Stimulated activated naive CD8-positive, alpha-beta T cell treated with anti-CD3 and anti-CD28 coated beads, Interleukin-15, amount 100 ng/mL, for 72 hours (primary cell): ENCODE measurements at regions not wholly inside any gene's neighbourhood (a gene's known extent, or its start where the extent isn't known, plus 50 kb on each side); places are given as distances from the start of the nearest gene placed in this dataset.

Experiments used
- ATAC-seq: fragments of 150-1000 bp; cut with Tn5 transposase; 2 replicates; pipeline ENCODE4 v1.10.0; 2021; ENCODE audit warnings: mild to moderate bottlenecking, moderate library complexity
- DNase-seq, 2 donors: peaks; one replicate each; pipeline ENCODE4 v3.0.0; 2021 to 2022
- H3K27ac Mint-ChIP-seq, 2 donors: one replicate each; pipeline ENCODE4 v1.8.0; 2022; ENCODE audit warnings: mild to moderate bottlenecking in 2 of 2, mixed read lengths in 2 of 2, moderate library complexity in 2 of 2
- H3K27me3 Mint-ChIP-seq: one replicate; pipeline ENCODE4 v1.8.0; 2022; ENCODE audit warnings: mixed read lengths
- H3K4me1 Mint-ChIP-seq: one replicate; pipeline ENCODE4 v1.8.0; 2022; ENCODE audit warnings: mild to moderate bottlenecking, mixed read lengths
- H3K4me3 Mint-ChIP-seq, 2 donors: one replicate each; pipeline ENCODE4 v1.8.0; 2022; ENCODE audit warnings: mild to moderate bottlenecking in 2 of 2, mixed read lengths in 2 of 2, moderate library complexity in 1 of 2
- H3K9me3 Mint-ChIP-seq, 2 donors: one replicate each; pipeline ENCODE4 v1.8.0; 2022; ENCODE audit warnings: mixed read lengths in 2 of 2

DNA sequence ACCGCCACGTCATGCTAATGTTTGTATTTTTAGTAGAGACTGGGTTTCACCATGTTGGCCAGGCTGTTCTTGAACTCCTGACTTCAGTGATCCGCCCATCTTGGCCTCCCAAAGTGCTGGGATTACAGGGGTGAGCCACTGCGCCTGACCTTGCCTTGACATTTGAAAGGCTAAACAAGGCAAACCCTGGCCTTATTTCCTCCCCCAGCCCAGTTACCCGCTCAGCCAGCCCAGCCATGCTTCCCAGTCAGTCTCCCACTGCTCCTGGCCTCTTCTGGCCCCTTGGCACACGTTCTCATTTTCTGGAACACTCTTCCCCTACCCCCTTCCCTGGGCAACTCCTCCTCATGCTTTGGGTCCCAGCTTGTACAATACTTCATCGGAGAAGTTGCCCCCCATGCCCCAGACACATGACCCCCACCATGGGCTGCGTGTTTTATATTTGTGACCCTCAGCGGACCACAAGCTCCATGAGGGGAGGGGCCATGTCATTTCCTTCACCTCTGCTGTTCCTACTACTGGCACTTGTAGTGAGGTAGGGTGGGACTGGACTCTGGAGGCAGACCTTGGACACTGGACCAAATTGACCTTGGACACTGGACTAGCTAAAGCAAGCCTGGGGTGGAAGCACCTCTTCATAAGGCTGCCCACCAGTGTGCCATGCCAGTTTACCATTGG is 94.4 kb upstream of the IER5L start:
- no peak for ATAC-seq
- Mint-ChIP-seq H3K9me3 (no peaks in the 10 kb centered on the region), H3K4me3 (no peak overlapping the region), H3K4me1 (peaks cover 50% of the 10 kb centered on the region), H3K27ac (peak overlapping the region in 1 of 2 donors; percentile 65), H3K27me3 (peaks cover 13% of the 10 kb centered on the region)
- DNase-seq: no peak

DNA sequence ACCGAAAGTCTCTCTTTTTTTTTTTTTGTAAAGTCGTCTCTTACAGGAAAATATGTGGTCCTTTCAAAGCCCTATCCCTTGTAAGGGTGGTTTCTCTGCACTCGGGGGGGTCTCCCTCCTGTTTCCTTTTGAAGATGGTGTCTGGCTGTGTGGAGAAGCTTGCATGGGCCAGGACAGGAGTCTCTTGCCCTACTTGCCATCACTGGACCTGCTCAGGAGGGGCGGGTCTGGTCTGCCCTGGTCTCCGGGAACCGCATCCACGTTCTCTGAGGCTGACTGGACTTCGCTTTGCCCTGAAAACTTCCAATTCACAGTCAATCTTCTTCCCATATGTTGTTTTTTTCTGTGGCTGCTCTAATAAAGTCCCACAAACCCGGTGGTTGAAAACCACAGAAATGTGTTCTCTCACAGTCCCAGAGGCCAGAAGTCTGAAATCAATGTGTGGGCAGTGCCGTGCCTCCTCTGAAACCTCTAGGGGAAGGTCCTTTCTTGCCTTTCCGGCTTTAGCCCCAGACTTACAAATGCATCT is 92.9 kb upstream of the IER5L start:
- Mint-ChIP-seq H3K27me3 (no peaks in the 10 kb centered on the region), H3K27ac (peak overlapping the region in 1 of 2 donors; percentile 76), H3K4me1 (peaks cover 40% of the 10 kb centered on the region), H3K9me3 (no peaks in the 10 kb centered on the region), H3K4me3 (peak overlapping the region; percentile 68 to 78)
- peak; percentile 49 to 58 for DNase-seq
- ATAC-seq: peak; percentile 74

DNA sequence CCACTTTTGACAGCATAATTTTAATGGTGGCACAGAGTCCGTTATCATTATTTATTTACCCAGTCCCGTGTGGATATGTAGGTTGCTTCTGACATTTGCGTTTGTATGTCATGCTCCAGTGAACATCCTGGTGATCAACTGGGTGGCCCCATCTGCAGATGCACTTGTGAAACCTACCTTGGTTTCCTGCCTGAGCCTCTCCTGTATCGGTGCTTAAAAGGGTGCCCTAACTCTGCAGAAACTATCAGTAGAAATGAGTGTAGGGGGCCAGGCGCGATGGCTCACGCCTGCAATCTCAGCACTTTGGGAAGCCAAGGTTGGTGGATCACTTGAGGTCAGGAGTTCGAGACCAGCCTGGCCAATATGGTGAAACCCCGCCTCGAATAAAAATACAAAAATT is 92.1 kb upstream of the IER5L start:
- Mint-ChIP-seq H3K27ac (peak overlapping the region; percentile 76 to 94), H3K4me1 (peaks cover 40% of the 10 kb centered on the region), H3K4me3 (peak overlapping the region; percentile 68 to 78), H3K27me3 (no peaks in the 10 kb centered on the region), H3K9me3 (no peaks in the 10 kb centered on the region)
- DNase-seq (peak; percentile 69 to 84), ATAC-seq (peak; percentile 93)

DNA sequence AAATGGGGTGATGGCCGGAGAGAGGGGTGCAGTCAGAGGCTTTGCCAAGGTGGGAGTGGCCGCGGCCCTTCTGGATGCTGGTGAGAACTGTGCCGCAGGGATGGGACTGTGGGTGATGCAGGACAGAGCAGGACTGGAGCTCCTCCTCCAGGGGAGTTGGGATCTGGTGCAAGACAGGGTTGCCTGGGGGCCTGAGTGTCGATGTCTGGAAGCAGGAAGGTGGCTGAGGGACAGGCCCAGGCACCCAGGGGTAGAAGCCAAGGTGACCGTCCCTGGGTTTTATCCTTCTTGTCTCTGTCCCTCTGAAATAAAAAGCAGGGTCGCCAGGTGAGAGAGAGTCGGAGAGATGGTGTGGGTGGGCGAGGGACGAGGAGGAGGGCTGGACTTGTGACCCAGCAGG is 89.1 kb upstream of the IER5L start:
- no peak for ATAC-seq

DNA sequence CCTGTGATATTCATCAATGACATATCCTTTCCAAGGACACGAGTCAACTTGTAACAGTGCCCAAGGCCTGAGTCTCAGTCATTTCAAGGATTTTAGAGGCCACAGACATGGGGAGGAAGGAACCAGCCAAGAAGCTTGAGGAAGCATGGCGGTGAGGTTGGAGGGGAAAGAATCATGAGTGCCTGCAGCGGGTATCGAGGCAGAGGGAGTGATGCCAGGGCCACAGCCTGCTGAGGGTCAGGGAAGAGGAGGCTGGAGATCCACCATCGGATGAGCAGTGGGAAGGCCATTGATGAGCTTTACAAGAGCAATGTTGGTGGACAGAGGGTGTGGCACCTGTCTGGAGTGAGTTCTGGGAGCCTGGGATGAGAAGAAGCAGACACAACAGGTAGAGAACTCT is 88.5 kb upstream of the IER5L start:
- Mint-ChIP-seq H3K27me3 (peaks cover 10% of the 10 kb centered on the region), H3K27ac (peak overlapping the region in 1 of 2 donors; percentile 22), H3K4me3 (no peak overlapping the region), H3K9me3 (no peaks in the 10 kb centered on the region), H3K4me1 (peaks cover 31% of the 10 kb centered on the region)
- DNase-seq: no peak
- ATAC-seq: no peak

More for the DNA sequence above, 89.1 kb upstream of the IER5L start:
- Mint-ChIP-seq H3K27me3 (peaks cover 10% of the 10 kb centered on the region), H3K4me1 (peaks cover 31% of the 10 kb centered on the region), H3K27ac (no peak overlapping the region), H3K4me3 (no peak overlapping the region), H3K9me3 (no peaks in the 10 kb centered on the region)
- no peak for DNase-seq

DNA sequence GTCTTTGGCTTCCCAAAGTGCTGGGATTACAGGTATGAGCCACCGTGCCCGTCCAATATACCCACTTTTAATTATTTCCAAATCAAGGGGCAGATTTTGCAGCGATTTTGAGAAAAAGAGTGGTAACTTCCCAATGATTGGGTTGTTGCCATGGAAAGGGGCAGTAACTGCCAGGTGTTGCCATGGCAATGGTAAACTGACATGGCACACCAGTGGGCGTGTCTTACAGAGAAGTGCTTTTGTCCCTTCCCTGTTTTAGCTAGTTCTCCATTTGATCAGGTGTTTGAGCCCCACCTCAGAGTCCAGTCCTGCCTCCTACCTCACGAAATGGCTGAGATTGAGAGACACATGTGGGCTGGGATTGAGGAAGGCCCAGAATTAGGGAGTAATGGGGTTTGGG is 86.3 kb upstream of the IER5L start:
- DNase-seq (no peak), ATAC-seq (no peak)
- no peaks in the 10 kb centered on the region for H3K9me3 Mint-ChIP-seq
- peaks cover 33% of the 10 kb centered on the region for H3K4me1 Mint-ChIP-seq
- H3K27me3 Mint-ChIP-seq: peaks cover 22% of the 10 kb centered on the region
- peak overlapping the region in 1 of 2 donors; percentile 3 for H3K27ac Mint-ChIP-seq
- H3K4me3 Mint-ChIP-seq: no peak overlapping the region

DNA sequence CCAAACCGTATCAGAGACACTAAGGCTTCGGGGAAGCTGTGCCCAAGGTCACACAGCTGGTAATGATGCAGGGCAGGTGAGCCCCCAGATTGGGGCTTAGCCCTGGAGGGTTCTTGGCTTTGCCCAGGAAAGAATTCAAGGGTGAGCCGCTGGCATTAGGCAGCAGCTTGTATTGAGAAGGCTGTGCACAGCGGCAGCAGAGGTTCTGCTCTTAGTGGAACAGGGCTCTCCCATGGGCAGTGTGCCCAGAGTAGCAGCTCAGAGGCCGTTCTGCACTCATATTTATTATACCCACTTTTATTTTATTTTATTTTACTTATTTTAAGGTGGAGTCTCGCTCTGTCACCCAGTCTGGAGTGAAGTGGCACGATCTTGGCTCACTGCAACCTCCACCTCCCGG is 85.8 kb upstream of the IER5L start:
- H3K4me1 Mint-ChIP-seq: peaks cover 36% of the 10 kb centered on the region
- peaks cover 27% of the 10 kb centered on the region for H3K27me3 Mint-ChIP-seq
- no peak overlapping the region for H3K4me3 Mint-ChIP-seq
- no peak overlapping the region for H3K27ac Mint-ChIP-seq
- no peak for DNase-seq
- H3K9me3 Mint-ChIP-seq: no peaks in the 10 kb centered on the region
- no peak for ATAC-seq

DNA sequence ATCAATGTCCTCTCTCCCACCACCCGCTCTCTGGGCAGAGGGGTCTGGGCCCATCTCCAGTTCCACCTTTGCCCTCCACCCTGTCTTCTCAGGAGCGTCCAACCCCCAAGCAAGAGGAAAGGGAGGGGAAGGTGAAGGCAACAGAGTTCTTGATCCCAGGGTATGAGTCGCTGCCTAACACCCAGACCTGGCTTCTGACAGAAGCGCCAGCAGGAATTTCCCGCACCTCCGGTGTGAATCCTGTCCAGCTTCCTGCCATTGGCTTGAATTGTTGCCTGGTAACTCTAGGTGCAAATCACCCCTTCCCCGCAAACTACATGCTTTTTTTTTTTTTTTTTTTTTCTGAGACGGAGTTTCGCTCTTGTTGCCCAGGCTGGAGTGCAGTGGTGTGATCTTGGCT is 84.2 kb upstream of the IER5L start:
- peaks cover 27% of the 10 kb centered on the region for H3K27me3 Mint-ChIP-seq

DNA sequence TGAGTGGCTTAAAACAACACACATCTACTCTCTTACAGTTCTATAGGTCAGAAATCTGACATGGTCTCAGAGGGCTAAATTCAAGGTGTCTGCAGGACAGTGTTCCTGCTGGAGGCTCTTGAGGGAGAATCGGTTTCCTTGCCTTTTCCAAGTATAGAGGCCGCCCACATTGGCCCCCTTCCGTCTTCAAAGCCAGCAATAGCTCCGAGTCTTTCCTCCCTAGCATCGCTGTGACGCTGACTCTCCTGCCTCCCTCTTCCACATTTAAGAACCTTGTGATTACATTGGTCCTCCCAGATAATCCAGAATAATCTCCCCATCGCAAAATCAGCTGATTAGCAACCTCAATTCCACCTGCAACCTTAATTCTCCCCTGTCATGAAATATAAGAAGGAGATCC is 81.3 kb upstream of the IER5L start:
- peak overlapping the region; percentile 77 to 78 for H3K4me3 Mint-ChIP-seq
- peaks cover 27% of the 10 kb centered on the region for H3K27me3 Mint-ChIP-seq
- ATAC-seq: no peak
- no peaks in the 10 kb centered on the region for H3K9me3 Mint-ChIP-seq
- peaks cover 37% of the 10 kb centered on the region for H3K4me1 Mint-ChIP-seq
- DNase-seq: no peak
- H3K27ac Mint-ChIP-seq: peak overlapping the region in 1 of 2 donors; percentile 78

More for the DNA sequence above, 84.2 kb upstream of the IER5L start:
- peaks cover 37% of the 10 kb centered on the region for H3K4me1 Mint-ChIP-seq
- H3K9me3 Mint-ChIP-seq: no peaks in the 10 kb centered on the region
- DNase-seq: no peak
- H3K4me3 Mint-ChIP-seq: no peak overlapping the region
- ATAC-seq: no peak
- H3K27ac Mint-ChIP-seq: peak overlapping the region in 1 of 2 donors; percentile 63

DNA sequence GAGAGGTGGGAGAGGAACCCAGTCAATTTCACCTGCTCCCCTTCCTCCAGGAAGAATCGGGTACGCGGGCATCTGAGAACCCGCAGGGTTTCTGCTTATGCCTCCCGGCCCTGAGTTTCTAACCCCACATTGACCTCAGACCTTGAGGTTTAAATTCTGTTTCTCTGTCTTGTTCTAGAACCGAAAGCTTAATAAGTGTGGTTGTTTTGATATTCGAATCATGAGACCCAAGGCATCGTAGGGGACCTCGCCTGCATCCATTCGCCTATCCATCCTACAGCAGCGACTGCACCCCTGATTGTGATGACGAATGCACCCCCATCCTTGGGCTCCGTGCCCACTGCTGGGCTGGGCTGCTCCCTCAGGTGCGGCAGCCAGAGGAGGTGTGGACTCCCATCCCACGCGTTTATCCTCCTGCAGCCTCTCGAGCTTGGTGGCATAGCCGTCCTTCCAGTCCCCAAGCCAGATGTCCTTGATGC is 80.8 kb upstream of the IER5L start:
- peak in 1 of 2 donors; percentile 22 for DNase-seq
- Mint-ChIP-seq H3K9me3 (no peaks in the 10 kb centered on the region), H3K4me1 (peaks cover 37% of the 10 kb centered on the region), H3K4me3 (peak overlapping the region; percentile 77 to 78), H3K27ac (peak overlapping the region in 1 of 2 donors; percentile 78), H3K27me3 (peaks cover 27% of the 10 kb centered on the region)
- ATAC-seq: peak; percentile 61

DNA sequence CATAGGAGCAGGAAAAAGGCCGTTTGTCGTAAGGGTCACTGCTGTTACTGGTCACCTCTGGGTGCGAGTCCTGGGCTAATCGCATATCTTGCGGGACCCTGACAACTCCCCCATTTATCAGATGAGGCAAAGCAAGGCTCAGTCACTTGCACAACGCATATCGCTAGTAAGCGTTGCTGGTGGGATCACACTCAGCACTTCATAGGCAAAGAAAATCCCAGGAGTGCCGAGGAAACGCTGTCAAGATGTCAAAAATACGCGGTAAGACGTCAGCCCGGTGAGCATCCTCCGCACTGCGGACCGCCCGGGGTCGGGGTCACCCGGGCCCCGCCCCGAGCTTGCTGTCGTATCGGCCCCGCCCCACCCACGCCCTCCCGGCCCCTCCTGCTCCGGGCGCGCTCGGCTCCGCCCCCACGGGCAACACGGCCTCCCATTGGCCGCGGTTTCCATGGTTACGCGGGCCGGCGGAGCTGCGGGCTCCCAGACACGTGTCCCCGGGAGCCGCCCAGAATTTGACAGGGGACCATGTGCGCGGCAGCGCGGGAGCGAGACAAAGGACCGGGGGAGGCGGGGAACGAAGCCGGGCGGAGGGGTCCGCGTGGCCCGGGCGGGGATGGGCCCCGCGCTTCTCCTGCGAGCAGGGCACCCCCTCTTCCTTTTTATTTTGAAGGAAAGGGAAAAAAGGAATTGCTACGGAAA is 80.2 kb upstream of the IER5L start:
- Mint-ChIP-seq H3K27me3 (peaks cover 24% of the 10 kb centered on the region), H3K4me1 (peaks cover 37% of the 10 kb centered on the region), H3K9me3 (no peaks in the 10 kb centered on the region), H3K27ac (no peak overlapping the region), H3K4me3 (peak overlapping the region; percentile 77 to 78)
- DNase-seq: peak; percentile 88 to 93
- peak; percentile 96 for ATAC-seq

DNA sequence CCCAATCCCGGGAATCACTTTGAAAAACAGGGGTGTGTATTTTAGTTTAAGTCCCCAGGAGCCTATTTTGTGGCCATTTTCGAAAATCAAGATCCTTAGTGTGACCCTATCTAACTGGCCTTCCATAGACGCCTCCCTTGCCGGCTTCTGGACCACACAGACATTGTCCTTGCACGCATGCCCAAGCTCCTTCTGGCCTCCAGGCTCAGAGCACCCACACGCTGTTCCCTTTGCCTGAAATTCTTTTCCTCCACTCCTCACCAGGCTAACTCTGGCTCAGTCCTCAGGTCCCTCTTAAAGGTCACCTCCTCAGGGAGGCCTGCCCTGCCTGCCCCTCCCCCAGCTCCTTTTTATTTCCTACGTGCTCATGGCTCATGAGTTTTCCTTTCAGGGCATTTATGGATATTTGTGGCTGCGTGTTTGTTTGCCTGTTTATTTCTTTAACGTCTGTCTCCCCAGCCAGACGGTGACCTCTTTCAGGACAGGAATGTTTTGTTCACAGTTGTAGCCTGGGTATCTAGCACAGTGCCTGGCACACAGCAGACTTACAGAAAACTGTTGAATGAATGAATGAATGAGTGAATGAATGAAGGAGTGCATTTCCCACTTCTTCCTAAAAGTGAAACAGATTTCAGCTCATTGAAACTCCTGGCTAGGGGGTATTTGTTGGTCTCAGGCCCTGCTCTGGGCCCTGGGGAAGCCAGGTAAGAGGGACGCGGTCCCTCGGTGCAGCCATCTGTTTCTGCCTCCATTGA is 79.1 kb upstream of the IER5L start:
- Mint-ChIP-seq H3K9me3 (no peaks in the 10 kb centered on the region), H3K4me1 (peaks cover 37% of the 10 kb centered on the region), H3K4me3 (no peak overlapping the region), H3K27me3 (peaks cover 17% of the 10 kb centered on the region), H3K27ac (no peak overlapping the region)
- DNase-seq (no peak), ATAC-seq (no peak)

DNA sequence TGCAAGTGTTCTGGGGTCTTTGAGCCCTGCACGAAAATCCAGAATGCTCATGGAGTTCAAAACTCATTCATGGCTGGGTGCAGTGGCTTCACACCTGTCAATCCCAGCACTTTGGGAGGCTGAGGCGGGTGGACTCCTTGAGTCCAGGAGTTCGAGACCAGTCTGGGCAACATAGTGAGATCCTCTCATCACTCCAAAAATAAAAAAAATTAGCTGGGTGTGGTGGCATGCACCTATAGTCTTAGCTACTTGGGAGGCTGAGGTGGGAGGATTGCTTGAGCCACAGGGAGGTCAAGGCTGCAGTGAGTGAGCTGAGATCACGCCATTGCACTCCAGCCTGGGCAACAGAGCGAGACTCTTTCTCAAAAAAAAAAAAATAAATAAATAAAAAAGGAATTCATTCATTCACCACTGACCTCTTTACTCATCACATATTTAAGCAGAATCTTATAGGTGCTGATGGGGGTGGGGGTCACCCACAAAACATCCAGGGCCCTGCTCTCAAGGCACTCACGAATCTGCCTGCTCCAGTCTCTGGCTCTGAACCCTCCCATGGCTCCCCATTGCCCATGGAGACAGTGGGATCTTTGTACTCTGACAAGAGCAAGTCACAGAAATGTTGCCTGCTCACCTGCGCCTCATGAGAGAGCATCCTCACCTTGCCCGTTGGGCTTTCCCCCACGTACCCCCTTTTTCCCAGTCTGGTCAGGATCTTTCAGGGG is 76.7 kb upstream of the IER5L start:
- no peak overlapping the region for H3K27ac Mint-ChIP-seq
- H3K4me3 Mint-ChIP-seq: no peak overlapping the region
- ATAC-seq (no peak), DNase-seq (no peak)
- no peaks in the 10 kb centered on the region for H3K9me3 Mint-ChIP-seq
- H3K4me1 Mint-ChIP-seq: peaks cover 18% of the 10 kb centered on the region
- H3K27me3 Mint-ChIP-seq: peaks cover 9% of the 10 kb centered on the region

DNA sequence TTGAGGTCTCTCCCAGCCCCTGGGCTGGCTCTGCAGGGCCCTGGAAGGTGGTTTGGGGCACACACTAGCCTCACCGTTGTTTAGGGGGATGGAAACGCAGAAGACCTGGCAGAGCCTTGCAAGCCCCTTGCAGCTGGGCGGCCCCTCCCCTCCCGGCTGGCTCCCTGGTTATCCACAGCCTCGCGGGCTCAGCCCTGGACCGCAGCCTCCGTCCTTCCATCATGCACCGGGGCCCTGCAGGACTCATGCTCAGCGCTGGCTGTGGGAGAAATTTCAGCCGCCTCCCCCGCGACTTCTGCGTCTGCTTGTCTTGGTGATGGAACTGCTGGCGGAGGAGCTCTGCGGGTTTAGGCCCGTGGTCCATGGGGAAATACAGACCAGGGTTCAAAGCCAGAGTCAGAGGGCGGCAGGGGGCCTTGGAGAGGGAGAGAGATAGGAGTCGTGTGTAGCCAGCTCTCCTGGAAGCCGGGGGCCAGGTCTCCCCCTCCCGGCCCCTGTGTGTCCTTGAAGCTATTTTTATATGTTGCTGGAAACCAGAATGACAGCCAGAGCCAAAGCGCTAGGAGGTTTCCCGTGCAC is 75.8 kb upstream of the IER5L start:
- Mint-ChIP-seq H3K27me3 (peaks cover under 1% of the 10 kb centered on the region), H3K4me3 (no peak overlapping the region), H3K9me3 (no peaks in the 10 kb centered on the region), H3K27ac (no peak overlapping the region), H3K4me1 (peaks cover 10% of the 10 kb centered on the region)
- no peak for DNase-seq
- no peak for ATAC-seq
